HuH-7.5 (cell line): ENCODE measurements at regions not wholly inside any gene's neighbourhood (a gene's known extent, or its start where the extent isn't known, plus 50 kb on each side); places are given as distances from the start of the nearest gene placed in this dataset.
A peak's percentile ranks its signal among the peaks of the same experiment; 100 is the strongest.
"Not testable (repeated sequence)": the region's sequence is repeated elsewhere in the genome, so short reads cannot be mapped to it uniquely, and the experiment has no call there.

Source experiments
- DNase-seq: peaks from one replicate; pipeline ENCODE4 v3.0.0; 2011; ENCODE audit warnings: low spot score

DNA sequence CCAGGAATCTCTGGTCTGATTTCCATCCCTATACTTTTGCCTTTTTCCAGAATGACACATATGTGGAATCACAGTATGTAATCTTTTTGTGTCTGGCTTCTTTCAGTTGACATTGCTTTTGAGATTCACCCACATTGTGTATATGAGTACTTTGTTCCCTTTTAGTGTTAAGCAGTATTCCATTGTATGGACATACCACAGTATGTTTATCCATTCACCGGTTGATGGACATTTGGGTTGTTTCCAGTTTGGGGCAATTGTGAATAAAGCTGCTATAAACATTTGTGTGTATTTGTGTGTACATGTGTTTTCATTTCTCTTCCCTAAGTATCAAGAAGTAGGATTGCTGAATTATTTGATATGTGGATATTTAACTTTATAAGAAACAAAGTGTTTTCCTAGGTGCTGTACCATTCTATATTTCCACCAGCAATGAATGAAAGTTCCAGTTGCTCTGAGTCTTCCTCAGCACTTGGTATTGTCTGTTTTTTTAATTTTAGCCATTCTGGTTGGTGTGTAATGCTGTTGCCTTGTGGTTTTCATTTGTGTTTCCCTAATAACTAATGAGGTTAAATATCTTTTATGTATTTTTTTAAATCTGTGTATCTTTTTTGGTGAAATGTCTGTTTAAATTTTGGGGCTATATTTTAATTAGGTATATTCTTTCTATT lies 203.5 kb upstream of the HAAO start:
- DNase-seq, result no peak

DNA sequence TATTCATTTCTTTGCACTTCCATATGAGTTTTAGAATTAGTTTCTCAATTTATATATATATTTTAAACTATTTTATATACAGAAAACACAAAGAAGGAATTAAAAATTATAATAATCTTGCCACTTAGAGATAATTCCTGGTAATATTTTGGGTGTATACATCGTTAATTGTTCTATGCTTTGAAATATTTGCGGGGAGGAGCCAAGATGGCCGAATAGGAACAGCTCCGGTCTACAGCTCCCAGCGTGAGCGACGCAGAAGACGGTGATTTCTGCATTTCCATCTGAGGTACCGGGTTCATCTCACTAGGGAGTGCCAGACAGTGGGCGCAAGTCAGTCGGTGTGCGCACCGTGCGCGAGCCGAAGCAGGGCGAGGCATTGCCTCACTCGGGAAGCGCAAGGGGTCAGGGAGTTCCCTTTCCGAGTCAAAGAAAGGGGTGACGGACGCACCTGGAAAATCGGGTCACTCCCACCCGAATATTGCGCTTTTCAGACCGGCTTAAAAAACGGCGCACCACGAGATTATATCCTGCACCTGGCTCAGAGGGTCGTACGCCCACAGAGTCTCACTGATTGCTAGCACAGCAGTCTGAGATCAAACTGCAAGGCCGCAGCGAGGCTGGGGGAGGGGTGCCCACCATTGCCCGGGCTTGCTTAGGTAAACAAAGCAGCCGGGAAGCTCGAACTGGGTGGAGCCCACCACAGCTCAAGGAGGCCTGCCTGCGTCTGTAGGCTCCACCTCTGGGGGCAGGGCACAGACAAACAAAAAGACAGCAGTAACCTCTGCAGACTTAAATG lies 197.1 kb upstream of the HAAO start:
- DNase-seq, result not testable (repeated sequence)

DNA sequence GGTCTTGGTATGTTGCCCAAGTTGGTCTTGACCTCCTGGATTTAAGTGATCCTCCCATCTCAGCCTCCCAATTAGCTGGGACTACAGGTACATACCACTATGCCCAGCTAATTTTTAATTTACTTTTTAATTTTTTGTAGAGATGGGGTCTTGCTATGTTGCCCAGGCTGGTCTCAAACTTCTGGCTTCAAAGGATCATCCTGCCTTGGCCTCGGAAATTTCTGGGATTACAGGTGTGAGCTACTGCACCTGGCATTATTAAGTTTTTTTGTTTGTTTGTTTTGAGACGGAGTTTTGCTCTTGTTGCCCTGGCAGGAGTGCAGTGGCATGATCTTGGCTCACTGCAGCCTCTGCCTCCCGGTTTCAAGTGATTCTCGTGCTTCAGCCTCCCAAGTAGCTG lies 195.7 kb upstream of the HAAO start:
- DNase-seq, result not testable (repeated sequence)

DNA sequence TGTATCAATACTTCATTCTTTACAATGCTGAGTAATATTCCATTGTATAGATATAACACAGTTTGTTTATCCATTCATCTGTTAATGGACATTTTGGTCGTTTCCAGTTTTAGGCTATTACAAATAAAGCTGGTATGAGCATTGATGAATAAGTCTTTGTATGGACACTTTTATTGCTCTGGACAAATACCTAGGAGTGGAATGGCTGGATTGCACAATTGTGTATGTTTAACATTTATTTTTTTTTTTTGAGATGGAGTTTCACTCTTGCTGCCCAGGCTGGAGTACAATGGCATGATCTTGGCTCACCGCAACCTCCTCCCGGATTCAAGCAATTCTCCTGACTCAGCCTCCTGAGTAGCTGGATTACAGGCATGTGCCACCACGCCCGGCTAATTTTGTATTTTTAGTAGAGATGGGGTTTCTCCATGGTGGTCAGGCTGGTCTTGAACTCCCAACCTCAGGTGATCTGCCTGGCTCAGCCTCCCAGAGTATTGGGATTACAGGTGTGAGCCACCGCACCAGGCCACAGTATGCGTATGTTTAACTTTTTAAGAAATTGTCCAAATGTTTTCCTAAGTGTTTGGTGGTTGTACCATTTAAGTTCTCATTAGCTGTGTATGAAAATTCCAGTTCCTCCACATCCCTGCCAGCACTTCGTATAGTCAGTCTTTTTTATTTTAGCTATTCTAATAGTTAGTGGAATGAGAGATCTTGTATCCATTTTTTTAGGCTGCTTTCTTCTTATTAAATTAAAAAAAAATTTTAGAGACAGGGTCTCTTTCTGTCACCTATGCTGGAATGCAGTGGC lies 194.9 kb upstream of the HAAO start:
- no peak for DNase-seq

DNA sequence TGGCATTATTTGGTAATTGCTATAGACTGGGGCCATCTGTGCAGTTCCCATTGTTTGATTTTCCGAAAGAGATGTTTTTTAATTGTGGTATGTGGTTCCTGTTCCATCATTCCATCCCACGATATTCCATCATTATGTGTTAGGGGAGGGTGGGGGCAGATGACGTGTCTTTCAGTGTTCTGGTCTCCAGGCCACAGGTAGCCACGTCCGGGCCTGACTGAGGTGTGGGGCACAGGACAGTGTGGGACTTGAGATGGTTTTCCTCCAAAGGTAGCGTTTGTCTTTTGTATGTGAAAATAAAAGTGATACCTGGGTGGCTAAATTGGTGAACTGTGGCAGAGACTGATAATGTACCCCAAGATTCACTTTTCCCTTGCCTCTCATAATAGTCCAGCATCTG lies 192.2 kb upstream of the HAAO start:
- DNase-seq, result no peak

DNA sequence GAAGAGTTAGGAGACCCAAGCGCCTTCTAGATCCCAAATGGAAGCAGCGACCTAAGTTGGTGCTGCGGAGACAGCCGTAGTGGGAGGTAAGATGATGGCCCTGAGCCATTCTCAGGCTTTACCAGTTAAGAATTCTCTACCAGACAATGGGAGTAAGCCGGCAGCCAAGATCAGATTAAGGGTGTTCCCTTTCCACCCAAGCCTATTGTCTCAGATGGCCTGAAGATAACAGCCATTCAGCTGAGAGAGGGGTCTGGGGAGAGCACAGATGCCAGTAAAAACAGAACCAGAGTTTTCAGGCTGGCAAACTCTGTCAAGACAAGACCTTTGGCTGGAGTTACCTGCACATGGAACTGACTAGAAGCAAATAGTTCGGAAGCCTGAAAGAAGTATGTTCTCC lies 191.7 kb upstream of the HAAO start:
- DNase-seq, result no peak

DNA sequence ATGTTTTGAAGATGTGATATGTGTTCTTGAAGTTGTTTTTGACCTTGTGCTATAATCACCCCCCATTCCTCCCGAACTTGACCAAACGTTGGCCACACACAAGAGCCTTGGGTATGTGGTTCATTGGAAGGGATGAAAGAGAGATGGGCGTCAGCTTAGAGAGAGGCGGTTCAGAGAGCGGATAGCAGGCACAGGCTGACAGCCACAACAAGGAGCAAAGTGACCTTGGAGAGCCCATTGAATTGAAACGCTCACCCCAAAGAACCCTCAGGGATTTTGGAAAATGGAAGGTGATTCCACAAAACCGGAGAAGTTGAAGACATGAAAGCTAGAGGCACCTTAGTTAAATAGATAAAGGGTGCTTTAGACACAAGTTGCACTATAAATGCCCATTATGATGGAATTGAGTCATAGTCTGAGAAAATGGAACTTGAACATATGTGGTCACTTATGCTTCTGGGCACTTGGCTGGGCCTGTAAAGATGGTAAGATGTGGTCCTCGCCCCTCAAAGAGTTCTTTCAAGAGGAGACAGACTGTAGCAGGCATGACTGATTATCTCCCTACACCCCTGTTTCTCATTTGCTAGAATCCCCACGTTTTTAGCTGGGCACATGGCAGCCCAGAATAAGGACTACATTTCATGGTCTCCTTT lies 188.5 kb upstream of the HAAO start:
- no peak for DNase-seq

DNA sequence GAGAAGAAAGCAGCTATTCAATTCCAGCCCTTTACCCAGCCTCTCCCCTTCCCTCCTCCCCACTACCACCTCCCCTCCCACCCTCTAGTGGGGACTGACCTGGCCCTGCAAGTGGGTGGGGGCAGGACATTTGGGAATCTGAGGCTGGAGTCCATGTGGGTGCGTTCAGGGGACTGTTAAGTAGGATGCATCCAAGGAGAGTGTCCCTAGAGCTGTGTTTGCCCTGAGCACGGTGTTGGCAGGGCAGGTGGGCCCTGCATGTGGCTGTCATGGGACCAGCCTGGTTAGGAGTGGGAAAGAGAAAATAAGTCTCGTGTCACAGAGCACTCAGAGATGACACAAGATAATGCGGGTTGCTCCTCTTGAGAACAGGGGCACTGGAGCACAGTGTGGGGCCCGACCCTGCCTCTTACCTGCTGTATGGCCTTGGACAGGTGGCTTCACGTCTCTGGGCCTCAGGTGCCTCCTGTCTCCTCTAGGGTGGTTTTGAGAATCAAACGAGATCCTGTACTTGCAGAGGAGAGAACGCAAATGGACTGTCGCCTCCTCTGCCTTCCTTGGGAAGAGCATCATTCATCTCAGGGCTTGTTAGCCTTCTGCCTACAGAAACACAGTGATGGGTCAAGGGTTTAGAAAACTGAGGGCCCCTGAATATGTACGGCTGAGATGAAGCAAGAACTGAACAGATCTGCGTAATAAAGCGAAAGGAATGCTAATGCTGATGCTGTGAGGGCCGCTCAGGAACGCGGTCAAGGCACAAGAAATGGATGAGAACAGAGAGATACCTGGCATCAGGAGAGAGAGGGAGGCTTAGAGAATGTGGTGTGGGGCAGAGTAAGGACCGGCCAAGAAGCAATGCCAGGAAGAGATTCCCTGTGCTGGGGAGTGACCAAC lies 187.7 kb upstream of the HAAO start:
- no peak for DNase-seq

DNA sequence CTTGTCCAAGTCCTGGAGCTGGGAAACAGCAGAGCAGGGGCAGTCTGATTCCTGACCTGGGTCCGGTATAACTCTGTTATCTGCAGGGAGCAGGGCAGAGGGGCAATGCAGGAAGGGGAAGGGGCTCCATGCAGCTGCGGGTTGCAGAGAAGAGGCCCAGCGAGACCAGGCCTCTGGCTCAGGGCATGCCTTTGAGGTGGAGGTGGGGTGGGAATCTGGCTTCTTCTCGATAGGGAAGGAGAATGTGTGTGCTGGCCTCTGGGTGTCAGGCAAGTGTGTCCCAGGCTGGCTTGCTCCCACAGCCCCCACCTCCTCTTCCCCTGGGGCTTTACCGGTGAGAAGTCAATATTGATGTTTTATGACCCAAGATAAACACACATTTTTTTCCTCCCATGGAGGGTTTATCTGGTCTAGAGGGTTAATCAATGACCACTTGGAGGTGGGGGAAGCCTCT lies 187.1 kb upstream of the HAAO start:
- DNase-seq, result peak; percentile 62

DNA sequence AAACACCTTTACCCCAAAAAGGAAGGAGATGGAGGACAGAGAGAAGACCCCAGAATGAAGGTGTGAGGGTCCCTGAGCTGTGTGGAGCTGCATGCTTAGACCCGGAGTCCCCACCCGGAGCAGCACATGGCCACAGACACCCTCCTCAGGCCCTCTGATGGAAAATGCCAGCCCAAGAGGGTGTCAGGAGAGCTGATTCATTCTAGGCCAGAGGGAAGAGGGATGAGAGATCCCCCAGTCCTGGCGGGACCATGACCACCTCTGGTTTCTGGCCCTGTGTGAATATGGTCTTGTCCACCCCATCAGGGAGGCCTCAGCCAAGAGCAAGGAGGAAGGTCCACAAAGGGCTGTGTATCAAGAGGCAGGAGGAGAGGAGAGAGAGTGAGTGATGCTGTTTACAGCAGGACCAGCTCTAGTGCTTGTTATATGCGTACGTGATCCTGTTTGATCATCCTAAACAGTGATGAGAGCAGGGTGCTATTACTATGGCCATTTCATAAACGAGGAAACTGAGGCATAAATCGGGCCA lies 186.6 kb upstream of the HAAO start:
- no peak for DNase-seq

DNA sequence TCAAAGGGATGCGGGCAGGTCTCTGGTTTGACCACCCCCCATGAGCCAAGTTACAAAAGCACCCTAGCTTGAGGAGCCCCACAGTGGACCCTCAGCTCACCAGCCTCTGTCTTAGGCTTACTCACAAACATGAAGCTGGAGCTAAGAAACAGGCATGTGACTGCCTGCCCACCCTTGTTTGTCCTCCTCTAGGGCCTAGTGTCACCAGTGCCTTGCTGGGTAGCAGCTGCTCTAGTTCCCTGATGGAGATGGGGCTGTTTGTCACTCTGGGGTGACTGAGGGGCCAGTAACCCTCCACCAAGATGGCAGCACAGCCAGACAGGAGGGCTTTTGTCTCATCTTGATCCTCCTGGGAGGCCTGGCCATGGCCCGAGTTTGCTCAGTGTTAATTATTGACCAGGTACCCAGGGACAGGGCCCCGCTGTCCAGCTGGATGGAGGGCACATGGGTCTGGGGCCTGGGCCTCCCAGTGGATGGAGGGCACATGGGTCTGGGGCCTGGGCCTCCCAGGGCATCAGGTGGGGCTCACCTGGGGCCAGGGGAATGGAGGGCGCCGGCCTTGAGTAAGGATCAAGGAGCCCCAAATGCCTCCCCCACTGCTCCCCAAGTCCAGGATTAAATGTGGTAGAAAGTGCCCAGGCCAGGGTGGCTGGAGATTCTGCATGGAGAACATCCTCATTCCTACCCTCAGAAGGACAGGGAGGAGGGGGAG lies 185.9 kb upstream of the HAAO start:
- DNase-seq, result peak; percentile 54

DNA sequence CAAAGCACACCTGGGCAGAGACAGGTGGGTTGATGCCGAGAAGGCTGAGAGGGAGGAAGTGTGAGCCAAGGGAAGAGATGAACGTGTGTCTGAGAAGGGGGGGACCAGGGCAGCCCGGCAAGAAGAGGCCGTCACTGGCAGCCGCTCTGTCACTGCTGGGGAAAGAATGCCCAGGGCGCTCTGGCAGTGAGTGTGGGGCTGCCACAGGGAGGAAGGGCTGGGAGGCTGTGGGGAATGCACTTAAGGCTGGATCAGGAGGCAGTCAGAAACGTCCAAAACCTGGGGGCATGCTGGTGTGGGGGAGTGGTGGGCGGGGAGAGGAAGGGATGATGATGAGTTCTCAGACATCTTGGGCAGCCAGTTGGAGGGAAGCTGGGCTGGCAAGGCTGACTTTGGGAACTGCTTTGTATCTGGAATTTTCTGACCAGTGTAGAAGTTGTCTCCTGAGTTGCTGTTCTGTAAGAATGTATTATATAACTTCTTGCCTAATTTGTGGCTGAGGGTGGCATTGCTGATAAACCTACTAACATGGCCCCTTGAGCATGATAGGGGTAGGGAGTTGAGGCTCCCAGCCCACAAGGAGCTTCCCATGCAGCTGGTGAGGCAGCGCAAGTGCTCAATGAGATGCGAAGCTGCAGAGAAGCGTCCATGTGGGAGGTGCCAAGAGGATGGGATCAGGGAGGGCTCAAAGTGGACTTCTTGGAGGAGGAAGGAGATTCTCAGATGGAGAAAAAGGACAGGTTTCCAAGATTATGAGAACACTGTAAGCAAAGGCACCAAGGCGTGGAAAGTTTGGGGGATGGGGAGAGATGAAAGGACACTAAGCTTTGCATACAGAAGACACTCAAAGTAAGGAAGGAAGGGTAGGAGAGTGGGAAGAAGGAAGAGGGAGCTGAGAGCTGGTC lies 185.1 kb upstream of the HAAO start:
- DNase-seq, result no peak

DNA sequence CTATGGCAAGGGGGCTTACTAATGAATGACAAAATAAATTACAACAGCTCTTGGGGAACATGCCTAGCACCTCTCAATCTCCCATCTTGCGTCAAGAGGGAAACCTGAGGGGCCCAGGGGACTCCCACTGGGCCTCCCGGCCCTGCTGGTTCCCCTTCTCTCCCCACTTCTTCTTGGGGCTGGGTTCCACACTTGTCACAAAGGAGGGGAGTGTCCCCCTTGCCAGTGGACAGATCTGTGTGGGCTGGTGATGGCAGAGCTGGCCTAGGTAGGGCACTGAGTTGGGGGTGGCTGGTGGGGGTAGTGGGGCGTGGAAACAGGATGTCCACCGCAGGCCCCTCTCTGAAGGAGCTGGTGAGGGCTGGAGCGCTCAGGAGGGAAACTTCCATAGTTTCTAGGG lies 184.0 kb upstream of the HAAO start:
- no peak for DNase-seq

DNA sequence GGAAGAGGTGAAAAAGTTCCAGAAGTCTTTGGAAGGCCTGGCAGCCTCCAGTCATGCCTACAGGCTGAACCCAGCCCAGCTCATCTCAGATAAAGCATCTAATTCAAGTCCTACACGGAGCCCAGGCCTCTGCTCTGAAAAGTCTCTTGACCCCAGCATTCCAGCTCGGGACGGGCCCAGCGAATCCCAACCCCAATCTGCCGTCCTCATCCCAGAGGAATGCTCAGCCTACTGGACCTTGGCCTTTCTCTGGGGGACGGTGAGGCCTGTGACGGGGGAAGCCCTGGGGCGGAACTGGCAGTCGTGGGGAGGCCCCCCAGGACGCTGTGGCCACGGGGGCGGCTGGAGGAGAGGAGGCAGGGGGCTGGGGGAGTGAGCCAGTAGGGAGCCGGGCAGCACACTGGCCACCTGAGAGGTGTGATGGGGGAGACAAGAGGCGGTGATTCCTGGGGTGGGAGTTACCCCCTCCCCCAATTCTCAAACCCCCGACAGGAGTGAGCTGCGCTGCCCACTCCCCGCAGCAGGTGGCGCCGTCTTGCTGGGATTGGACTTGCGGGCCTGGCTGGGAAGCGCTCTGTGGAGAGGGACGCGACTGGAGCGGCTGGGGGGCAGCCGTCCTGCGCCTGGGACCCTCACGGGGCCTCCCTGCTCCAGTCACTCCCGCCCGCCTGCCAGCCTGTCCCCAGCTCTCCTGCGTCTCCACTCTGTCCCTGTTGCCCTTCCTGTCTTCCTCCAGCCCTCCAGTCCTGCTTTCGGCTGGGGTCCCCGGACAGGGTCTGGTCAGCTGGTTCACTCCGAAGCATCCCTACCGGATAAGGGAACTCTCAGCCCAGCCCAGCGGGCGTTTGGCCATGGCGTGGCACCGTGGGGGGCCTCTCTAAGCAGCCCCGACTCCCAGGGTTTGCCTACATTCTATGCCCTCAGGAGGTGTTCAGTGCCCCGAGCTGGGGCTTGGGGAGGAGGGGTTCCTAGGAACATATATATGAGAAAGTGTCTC lies 182.6 kb upstream of the HAAO start:
- DNase-seq, result peak; percentile 57

DNA sequence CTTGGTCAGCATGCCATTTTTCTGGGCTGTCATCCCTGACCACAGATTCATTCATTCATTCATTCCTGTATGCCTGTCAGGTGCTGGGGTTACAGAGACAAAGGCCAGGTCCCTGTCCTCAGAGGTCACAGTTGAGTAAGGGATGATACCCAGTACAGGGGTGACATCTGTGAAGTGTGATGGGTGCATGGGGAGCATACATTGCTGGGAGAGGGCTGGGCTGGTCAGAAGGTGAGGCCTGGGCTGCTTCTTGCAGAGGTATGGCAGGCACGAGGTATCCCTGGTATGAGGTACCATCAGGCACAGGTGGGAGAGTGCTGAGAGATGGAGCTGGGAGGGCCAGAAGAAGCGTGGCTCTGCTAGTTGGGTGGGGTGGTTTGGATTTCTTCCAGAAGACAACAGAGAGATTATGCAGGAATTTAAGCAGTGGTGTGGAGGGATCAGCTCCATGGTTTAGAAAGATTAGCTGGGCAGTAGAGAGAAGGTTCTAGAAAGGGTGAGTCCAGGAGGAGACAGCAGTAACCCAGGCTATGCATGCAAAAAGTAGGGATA lies 181.9 kb upstream of the HAAO start:
- no peak for DNase-seq

DNA sequence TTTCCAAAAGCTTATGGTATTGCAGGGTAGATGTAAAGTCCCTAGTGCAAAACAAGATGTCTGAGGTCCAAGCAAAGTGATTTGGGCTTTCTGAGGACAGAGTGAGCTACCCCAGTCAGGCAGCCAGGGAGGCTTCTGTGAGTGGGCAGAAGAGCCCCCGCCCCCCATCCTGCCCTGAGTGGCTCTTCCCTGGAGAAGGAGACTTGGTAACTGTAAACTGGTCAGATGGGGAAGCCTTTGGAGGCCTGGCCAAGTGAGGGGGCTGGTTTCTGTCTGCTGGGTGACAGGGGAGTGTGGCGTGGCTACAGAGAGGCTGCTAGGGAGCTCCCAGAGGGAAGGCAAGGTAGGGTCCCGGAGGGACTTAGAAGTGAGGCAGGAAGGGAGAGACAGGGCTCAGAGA lies 181.3 kb upstream of the HAAO start:
- no peak for DNase-seq

DNA sequence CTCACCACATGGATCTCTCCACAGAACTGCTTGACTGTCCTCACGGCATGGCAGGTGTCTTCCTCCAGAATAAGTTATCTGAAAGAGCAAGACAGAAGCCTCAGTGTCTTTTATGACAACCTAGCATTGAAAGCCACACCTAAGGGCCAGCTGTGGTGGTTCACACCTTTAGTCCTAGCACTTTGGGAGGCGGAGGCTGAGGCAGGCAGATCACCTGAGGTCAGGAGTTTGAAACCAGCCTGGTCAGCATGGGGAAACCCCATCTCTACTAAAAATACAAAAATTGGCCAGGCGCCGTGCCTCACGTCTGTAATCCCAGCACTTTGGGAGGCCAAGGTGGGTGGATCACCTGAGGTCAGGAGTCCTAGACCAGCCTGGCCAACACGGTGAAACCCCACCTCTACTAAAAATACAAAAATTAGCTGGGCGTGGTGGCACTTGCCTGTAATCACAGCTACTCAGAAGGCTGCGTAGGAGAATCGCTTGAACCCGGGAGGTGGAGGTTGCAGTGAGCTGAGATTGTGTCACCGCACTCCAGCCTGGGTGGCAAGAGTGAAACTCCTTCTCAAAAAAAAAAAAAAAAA lies 180.6 kb upstream of the HAAO start:
- not testable (repeated sequence) for DNase-seq
